H9 (cell line): ENCODE measurements at regions not wholly inside any gene's neighbourhood (a gene's known extent, or its start where the extent isn't known, plus 50 kb on each side); places are given as distances from the start of the nearest gene placed in this dataset.

Source experiments
- DNase-seq: peaks from one replicate; pipeline ENCODE4 v3.0.0-alpha.2; 2017
- H2AFZ ChIP-seq: one replicate; pipeline ENCODE4 v1.6.1; 2013; ENCODE audit warnings: mild to moderate bottlenecking, low read length, control low read depth, moderate library complexity
- H2AK5ac ChIP-seq: 2 replicates; pipeline ENCODE4 v1.6.1; 2013; ENCODE audit warnings: low read length, control low read depth, mixed read lengths; ENCODE audit not compliant: insufficient read length
- H2BK120ac ChIP-seq: one replicate; pipeline ENCODE4 v1.6.1; 2013; ENCODE audit warnings: low read depth, mild to moderate bottlenecking, low read length, control low read depth, inconsistent platforms; ENCODE audit not compliant: poor library complexity, severe bottlenecking
- H2BK12ac ChIP-seq: 2 replicates; pipeline ENCODE4 v1.6.1; 2013; ENCODE audit warnings: low read length, control low read depth, mixed read lengths, low read depth; ENCODE audit not compliant: insufficient read length
- H2BK15ac ChIP-seq: 2 replicates; pipeline ENCODE4 v1.6.1; 2013; ENCODE audit warnings: low read depth, low read length, control low read depth
- H2BK20ac ChIP-seq: one replicate; pipeline ENCODE4 v1.6.1; 2013; ENCODE audit warnings: low read depth, mild to moderate bottlenecking, low read length, control low read depth, inconsistent platforms; ENCODE audit not compliant: poor library complexity, severe bottlenecking
- H2BK5ac ChIP-seq: 2 replicates; pipeline ENCODE4 v1.6.1; 2013; ENCODE audit warnings: low read length, control low read depth, mixed read lengths; ENCODE audit not compliant: insufficient read length
- H3K14ac ChIP-seq: 2 replicates; pipeline ENCODE4 v1.6.1; 2013; ENCODE audit warnings: low read length, control low read depth; ENCODE audit not compliant: insufficient read depth
- H3K18ac ChIP-seq: 2 replicates; pipeline ENCODE4 v1.6.1; 2013; ENCODE audit warnings: low read depth, mild to moderate bottlenecking, mixed read lengths, low read length, control low read depth; ENCODE audit not compliant: insufficient read length
- H3K23ac ChIP-seq: 2 replicates; pipeline ENCODE4 v1.6.1; 2013; ENCODE audit warnings: low read length, control low read depth, mixed read lengths, low read depth; ENCODE audit not compliant: insufficient read length
- H3K23me2 ChIP-seq: 2 replicates; pipeline ENCODE4 v1.6.1; 2013; ENCODE audit warnings: low read depth, mild to moderate bottlenecking, mixed read lengths, low read length, control low read depth; ENCODE audit not compliant: insufficient read length, poor library complexity, severe bottlenecking
- H3K27ac ChIP-seq: 2 replicates; pipeline ENCODE4 v1.5.1; 2013; ENCODE audit warnings: low read length, control low read depth, mixed read lengths, low read depth; ENCODE audit not compliant: insufficient read length
- H3K27me3 ChIP-seq: 2 replicates; pipeline ENCODE4 v1.6.1; 2013; ENCODE audit warnings: low read length, control low read depth, inconsistent platforms; ENCODE audit not compliant: insufficient read depth
- H3K4ac ChIP-seq: 2 replicates; pipeline ENCODE4 v1.6.1; 2013; ENCODE audit warnings: low read depth, mild to moderate bottlenecking, control low read depth, inconsistent platforms, low read length, moderate library complexity
- H3K4me1 ChIP-seq: 2 replicates; pipeline ENCODE4 v1.6.1; 2013; ENCODE audit warnings: low read length, control low read depth, inconsistent platforms; ENCODE audit not compliant: insufficient read depth
- H3K4me2 ChIP-seq: 2 replicates; pipeline ENCODE4 v1.6.1; 2013; ENCODE audit warnings: low read length, control low read depth, mixed read lengths; ENCODE audit not compliant: insufficient read length, insufficient read depth
- H3K56ac ChIP-seq: 2 replicates; pipeline ENCODE4 v1.6.1; 2013; ENCODE audit warnings: low read depth, mild to moderate bottlenecking, mixed read lengths, low read length, control low read depth; ENCODE audit not compliant: insufficient read length
- H3K79me1 ChIP-seq: 2 replicates; pipeline ENCODE4 v1.6.1; 2013; ENCODE audit warnings: low read depth, mild to moderate bottlenecking, moderate library complexity, low read length, control low read depth, inconsistent platforms; ENCODE audit not compliant: insufficient read depth, poor library complexity, severe bottlenecking
- H3K79me2 ChIP-seq: 2 replicates; pipeline ENCODE4 v1.6.1; 2013; ENCODE audit warnings: low read length, control low read depth, inconsistent platforms; ENCODE audit not compliant: insufficient read depth
- H3K9ac ChIP-seq: 2 replicates; pipeline ENCODE4 v1.6.1; 2013; ENCODE audit warnings: low read length, control low read depth, mixed read lengths; ENCODE audit not compliant: insufficient read length; ENCODE audit errors: extremely low read depth
- H3K9me3 ChIP-seq: one replicate; pipeline ENCODE4 v1.6.1; 2013; ENCODE audit warnings: low read depth, low read length, inconsistent platforms; ENCODE audit not compliant: control insufficient read depth
- H3T11ph ChIP-seq: one replicate; pipeline ENCODE4 v1.6.1; 2013; ENCODE audit warnings: mild to moderate bottlenecking, low read length, control low read depth, inconsistent platforms
- H4K20me1 ChIP-seq: one replicate; pipeline ENCODE4 v1.6.1; 2013; ENCODE audit not compliant: control insufficient read depth, insufficient read length, insufficient read depth
- H4K5ac ChIP-seq: 2 replicates; pipeline ENCODE4 v1.6.1; 2013; ENCODE audit warnings: low read depth, mild to moderate bottlenecking, mixed read lengths, low read length, control low read depth; ENCODE audit not compliant: insufficient read length
- H4K8ac ChIP-seq: replicated peaks from 2 replicates; pipeline ENCODE4 v1.6.1; 2013; ENCODE audit warnings: low read length, control low read depth, mixed read lengths, low read depth; ENCODE audit not compliant: insufficient read length
- H4K91ac ChIP-seq: 2 replicates; pipeline ENCODE4 v1.6.1; 2013; ENCODE audit warnings: low read depth, mild to moderate bottlenecking, moderate library complexity, mixed read lengths, low read length, control low read depth; ENCODE audit not compliant: insufficient read length
- H3K27ac Mint-ChIP-seq, 3 experiments: 2 replicates in 2 of 3; 3 replicates in 1 of 3; pipeline ENCODE4 v1.8.0; 2020 to 2021; ENCODE audit warnings: mixed read lengths in 3 of 3, mild to moderate bottlenecking in 1 of 3, moderate library complexity in 1 of 3
- H3K27me3 Mint-ChIP-seq: 2 replicates; pipeline ENCODE4 v1.8.0; 2021; ENCODE audit warnings: low read depth, mild to moderate bottlenecking, moderate library complexity, mixed read lengths
- H3K36me3 Mint-ChIP-seq, 3 experiments: 2 replicates in 2 of 3; 3 replicates in 1 of 3; pipeline ENCODE4 v1.8.0; 2020 to 2021; ENCODE audit warnings: low read depth in 3 of 3, mixed read lengths in 3 of 3; ENCODE audit not compliant: insufficient read depth in 1 of 3
- H3K4me1 Mint-ChIP-seq, 2 experiments: 2 replicates each; pipeline ENCODE4 v1.8.0; 2020; ENCODE audit warnings: mixed read lengths in 2 of 2
- H3K4me3 Mint-ChIP-seq, 2 experiments: 2 replicates in 1 of 2; 3 replicates in 1 of 2; pipeline ENCODE4 v1.8.0; 2020 to 2021; ENCODE audit warnings: mild to moderate bottlenecking in 2 of 2, mixed read lengths in 2 of 2, moderate library complexity in 1 of 2
- H3K9me3 Mint-ChIP-seq, 2 experiments: 2 replicates in 1 of 2; 3 replicates in 1 of 2; pipeline ENCODE4 v1.8.0; 2020; ENCODE audit warnings: mild to moderate bottlenecking in 2 of 2, mixed read lengths in 2 of 2, moderate library complexity in 1 of 2
- CTCF ChIP-seq: fragments of 200-600 bp; sonication (generic); conservative IDR thresholded peaks from 3 replicates; pipeline ENCODE4 v1.8.0; 2021; ENCODE audit warnings: antibody characterized with exemption, mild to moderate bottlenecking
- WGBS: extraction: QIAGEN DNeasy Blood & Tissue Kit; methylation state at CpG from one replicate; pipeline ENCODE4 v1.1.7; 2013; ENCODE audit warnings: missing lambda C conversion rate, low lambda C conversion rate, mixed read lengths; ENCODE audit not compliant: insufficient read length; ENCODE audit errors: extremely low coverage; 5-methylcytosine and 5-hydroxymethylcytosine counted together

- 0 out of 5 replicates have a peak overlapping the region, but pooled peaks of 1 of the 2 experiments have one; percentile 13 for H3K4me3 Mint-ChIP-seq
- no peak for DNase-seq
Observed at GRCh38 chr2:12212841-12213597, 466.6 kb downstream of the LPIN1 start.

More at GRCh38 chr2:12212841-12213597, 466.6 kb downstream of the LPIN1 start:
- Histone ChIP-seq H2BK15ac (no peak overlapping the region), H3K18ac (no peak overlapping the region), H3T11ph (no peak overlapping the region), H3K79me2 (no peaks in the 10 kb centered on the region), H3K4me2 (no peak overlapping the region), H2BK12ac (no peak overlapping the region), H2BK5ac (no peak overlapping the region), H3K27ac (no peak overlapping the region), H4K20me1 (no peaks in the 10 kb centered on the region), H3K27me3 (no peaks in the 10 kb centered on the region), H3K14ac (no peak overlapping the region), H2BK120ac (no peak overlapping the region), H3K4me1 (no peaks in the 10 kb centered on the region; the same call in 1 of the 2 replicates), H2AFZ (no peak overlapping the region), H2AK5ac (no peak overlapping the region), H3K23ac (no peak overlapping the region), H3K9ac (no peak overlapping the region), H3K9me3 (no peaks in the 10 kb centered on the region), H4K5ac (no peak overlapping the region), H2BK20ac (no peak overlapping the region), H3K79me1 (no peaks in the 10 kb centered on the region), H4K91ac (no peak overlapping the region), H4K8ac (no peak overlapping the region), H3K23me2 (no peaks in the 10 kb centered on the region), H3K56ac (no peak overlapping the region), H3K4ac (no peak overlapping the region)
- TF ChIP-seq CTCF: no peak
- Mint-ChIP-seq H3K36me3 (no peaks in the 10 kb centered on the region), H3K27ac (no peak overlapping the region), H3K27me3 (no peaks in the 10 kb centered on the region; the same call in 1 of the 2 replicates), H3K4me1 (peaks cover 3% of the 10 kb centered on the region in 2 experiments), H3K9me3 (no peaks in the 10 kb centered on the region)
- WGBS: no CpG with 5 or more reads among the region's 6 CpGs
